ENCODE measurements at regions not wholly inside any gene's neighbourhood (a gene's known extent, or its start where the extent isn't known, plus 50 kb on each side); places are given as distances from the start of the nearest gene placed in this dataset.

DNA sequence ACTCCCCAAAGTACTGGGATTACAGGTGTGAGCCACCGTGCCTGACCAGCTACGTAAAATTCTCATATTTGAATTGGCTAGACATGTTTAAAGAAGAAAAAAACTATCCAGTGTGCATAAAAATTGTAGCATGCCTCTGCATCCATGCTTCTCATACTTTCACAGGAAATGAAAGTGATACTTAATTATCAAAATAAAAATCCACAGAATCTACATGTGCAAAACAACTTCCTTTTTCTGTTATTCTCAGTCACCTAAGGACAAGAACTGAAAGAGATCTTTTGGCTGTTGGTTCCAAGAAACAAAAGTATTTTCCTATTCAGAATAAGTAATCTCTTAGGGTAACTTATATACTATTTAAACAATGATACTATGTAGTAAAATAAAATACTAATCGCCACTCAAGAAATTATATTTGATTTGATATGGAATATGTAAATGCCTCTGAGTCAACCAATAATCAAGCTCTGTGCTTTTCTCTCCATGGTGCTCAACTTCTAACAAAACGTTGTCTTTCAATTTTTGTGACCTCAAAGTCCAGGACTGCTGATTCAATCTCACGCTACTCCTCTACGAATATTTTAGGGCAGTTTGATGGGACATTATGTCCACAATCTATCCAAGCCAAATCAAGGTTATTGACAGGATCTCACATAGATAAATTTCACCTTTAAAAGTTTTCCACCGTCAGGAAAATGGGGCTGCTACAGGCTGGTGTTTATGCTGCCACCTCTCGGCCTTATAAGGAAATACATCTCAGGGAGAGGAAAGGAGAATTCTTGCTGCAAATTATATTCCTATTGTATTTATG is 102.7 kb downstream of the ZNF281 start:
- peak; percentile 37 for DNase-seq (ENCODE audit: low read depth)
- TF ChIP-seq, protein P1, sequence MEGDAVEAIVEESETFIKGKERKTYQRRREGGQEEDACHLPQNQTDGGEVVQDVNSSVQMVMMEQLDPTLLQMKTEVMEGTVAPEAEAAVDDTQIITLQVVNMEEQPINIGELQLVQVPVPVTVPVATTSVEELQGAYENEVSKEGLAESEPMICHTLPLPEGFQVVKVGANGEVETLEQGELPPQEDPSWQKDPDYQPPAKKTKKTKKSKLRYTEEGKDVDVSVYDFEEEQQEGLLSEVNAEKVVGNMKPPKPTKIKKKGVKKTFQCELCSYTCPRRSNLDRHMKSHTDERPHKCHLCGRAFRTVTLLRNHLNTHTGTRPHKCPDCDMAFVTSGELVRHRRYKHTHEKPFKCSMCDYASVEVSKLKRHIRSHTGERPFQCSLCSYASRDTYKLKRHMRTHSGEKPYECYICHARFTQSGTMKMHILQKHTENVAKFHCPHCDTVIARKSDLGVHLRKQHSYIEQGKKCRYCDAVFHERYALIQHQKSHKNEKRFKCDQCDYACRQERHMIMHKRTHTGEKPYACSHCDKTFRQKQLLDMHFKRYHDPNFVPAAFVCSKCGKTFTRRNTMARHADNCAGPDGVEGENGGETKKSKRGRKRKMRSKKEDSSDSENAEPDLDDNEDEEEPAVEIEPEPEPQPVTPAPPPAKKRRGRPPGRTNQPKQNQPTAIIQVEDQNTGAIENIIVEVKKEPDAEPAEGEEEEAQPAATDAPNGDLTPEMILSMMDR (IDR thresholded peaks at IDR 0.05; ENCODE audit: insufficient read depth, low read length, severe bottlenecking), result peak; percentile 67
- Histone ChIP-seq H3K4me3 (ENCODE audit: low read depth, low read length) (no peak overlapping the region), H3K36me3 (ENCODE audit: control insufficient read depth, insufficient read depth, low read length) (no peaks in the 10 kb centered on the region), H3K27me3 (ENCODE audit: control insufficient read depth, insufficient read depth, low read length) (no peaks in the 10 kb centered on the region)
- no peak for FAIRE-seq

DNA sequence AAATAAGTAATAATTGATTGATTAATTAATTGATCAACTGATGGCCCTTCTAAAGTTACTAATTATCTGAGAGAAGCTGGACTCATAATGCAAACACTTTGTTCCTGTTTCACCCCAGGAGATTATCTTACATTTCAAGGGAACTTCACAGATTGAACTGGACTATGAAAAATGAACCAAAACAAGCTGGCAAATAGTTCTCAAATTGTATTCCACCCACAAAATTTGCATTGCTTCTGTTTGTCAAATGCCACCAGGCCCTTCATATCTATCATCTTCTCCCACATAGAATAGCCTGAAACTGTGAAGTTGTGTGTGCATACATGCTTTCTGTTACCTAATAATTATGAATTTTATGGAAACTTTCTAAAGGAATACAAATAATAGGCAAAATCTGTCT is 104.0 kb downstream of the ZNF281 start:
- Histone ChIP-seq H3K27me3 (ENCODE audit: control insufficient read depth, insufficient read depth, low read length) (no peaks in the 10 kb centered on the region), H3K36me3 (ENCODE audit: control insufficient read depth, insufficient read depth, low read length) (no peaks in the 10 kb centered on the region), H3K4me3 (ENCODE audit: low read depth, low read length) (no peak overlapping the region)
- FAIRE-seq, result no peak
- TF ChIP-seq, protein P1 (IDR thresholded peaks at IDR 0.05; ENCODE audit: insufficient read depth, low read length, severe bottlenecking), result no peak
- no peak for DNase-seq (ENCODE audit: low read depth)

DNA sequence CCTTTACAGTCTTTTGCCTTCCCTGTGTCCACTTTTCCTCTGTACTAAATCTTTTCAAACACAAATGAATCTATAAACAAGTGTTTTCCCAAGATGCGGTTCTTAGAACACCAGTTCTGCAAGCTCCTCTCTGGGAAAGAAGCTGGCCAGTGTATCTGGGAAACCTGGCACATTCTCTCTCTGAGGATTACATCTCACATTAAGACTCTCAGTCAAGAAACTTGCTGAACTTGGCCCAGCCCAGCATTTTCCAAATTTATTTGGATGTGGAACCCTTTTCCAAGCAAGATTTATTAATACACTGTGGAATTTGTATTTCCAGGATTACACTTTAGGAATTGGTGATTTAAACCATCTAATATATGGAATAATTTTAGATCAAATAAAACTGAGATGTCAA is 105.7 kb downstream of the ZNF281 start:
- no peak for FAIRE-seq

DNA sequence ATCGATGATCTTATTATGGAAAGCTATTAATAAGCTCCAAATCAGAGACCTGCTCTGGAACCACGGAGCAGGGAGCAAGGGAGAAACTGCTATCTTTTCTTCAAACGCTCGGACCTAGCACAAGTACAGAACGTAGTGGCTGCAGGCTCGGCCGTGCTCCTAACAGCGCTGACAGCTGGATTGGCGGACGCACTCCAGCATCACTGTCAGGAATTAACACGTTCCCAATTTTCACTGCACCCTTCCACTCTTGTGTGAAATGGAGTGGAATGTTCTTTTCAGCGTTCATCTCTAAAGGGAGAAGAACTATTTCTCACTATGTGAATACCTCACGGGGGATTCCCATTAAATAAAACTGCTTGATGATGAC is 106.9 kb downstream of the ZNF281 start:
- Histone ChIP-seq H3K36me3 (ENCODE audit: control insufficient read depth, insufficient read depth, low read length) (no peaks in the 10 kb centered on the region), H3K4me3 (ENCODE audit: low read depth, low read length) (peak overlapping the region; percentile 45), H3K27me3 (ENCODE audit: control insufficient read depth, insufficient read depth, low read length) (no peaks in the 10 kb centered on the region)
- DNase-seq (ENCODE audit: low read depth), result no peak
- no peak for FAIRE-seq
- TF ChIP-seq, protein P1 (IDR thresholded peaks at IDR 0.05; ENCODE audit: insufficient read depth, low read length, severe bottlenecking), result no peak

More for the DNA sequence above, 105.7 kb downstream of the ZNF281 start:
- TF ChIP-seq, protein P1 (IDR thresholded peaks at IDR 0.05; ENCODE audit: insufficient read depth, low read length, severe bottlenecking), result no peak
- Histone ChIP-seq H3K27me3 (ENCODE audit: control insufficient read depth, insufficient read depth, low read length) (no peaks in the 10 kb centered on the region), H3K4me3 (ENCODE audit: low read depth, low read length) (no peak overlapping the region), H3K36me3 (ENCODE audit: control insufficient read depth, insufficient read depth, low read length) (no peaks in the 10 kb centered on the region)
- DNase-seq (ENCODE audit: low read depth), result no peak

DNA sequence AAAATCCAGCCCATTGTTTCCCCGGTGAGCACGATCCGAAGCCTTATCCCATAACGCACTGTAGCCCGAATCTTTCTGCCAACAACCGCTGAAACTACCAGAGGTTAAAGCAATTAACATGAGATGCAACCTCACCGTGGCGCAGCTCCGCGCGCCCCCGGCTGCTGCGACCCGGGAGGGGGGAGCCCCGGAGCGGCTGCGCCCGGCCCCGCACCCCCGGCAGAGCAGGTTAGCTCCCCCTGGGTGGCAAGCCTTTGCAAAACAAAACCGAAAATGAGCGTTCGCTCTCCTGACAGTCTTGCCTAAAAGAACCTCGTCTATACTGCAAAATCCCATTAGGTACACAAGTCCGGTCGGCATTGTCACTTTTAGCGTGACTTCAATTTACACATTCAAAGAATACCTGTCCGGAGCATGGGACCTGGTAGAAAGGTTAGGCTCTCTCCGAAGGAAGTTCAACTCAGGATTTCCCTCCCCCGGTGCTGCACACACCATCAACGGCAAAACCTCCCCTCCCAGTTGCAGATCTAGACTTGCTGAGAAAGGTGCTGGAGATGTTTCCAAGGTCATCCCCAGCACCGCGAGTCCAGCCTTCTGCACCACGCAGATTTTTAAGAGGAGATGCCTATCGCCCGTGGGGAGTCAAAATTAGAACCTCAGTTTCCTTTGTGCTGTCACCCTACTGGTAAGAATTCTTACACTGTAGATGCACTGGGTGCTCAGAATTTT is 107.5 kb downstream of the ZNF281 start:
- TF ChIP-seq, protein P1 (IDR thresholded peaks at IDR 0.05; ENCODE audit: insufficient read depth, low read length, severe bottlenecking), result no peak
- peak; percentile 41 for DNase-seq (ENCODE audit: low read depth)
- H3K27me3 ChIP-seq (ENCODE audit: control insufficient read depth, insufficient read depth, low read length), result no peaks in the 10 kb centered on the region
- no peak for FAIRE-seq
- peak overlapping the region; percentile 45 for H3K4me3 ChIP-seq (ENCODE audit: low read depth, low read length)
- H3K36me3 ChIP-seq (ENCODE audit: control insufficient read depth, insufficient read depth, low read length), result no peaks in the 10 kb centered on the region
